Erythroblast (primary cell): ENCODE measurements at regions not wholly inside any gene's neighbourhood (a gene's known extent, or its start where the extent isn't known, plus 50 kb on each side); places are given as distances from the start of the nearest gene placed in this dataset.

ENCODE experiments used
- GATA1 ChIP-seq: IDR thresholded peaks from 2 replicates; pipeline ENCODE4 v1.6.1; 2011; ENCODE audit warnings: low read depth, mild to moderate bottlenecking, control low read depth, low read length, moderate library complexity
- POLR2A ChIP-seq: IDR thresholded peaks from 2 replicates; pipeline ENCODE4 v1.6.1; 2011; ENCODE audit warnings: mild to moderate bottlenecking, low read length

- TF ChIP-seq POLR2A (no peak), GATA1 (no peak)
Observed at GRCh38 chr14:65255029-65255545, 152.8 kb upstream of the MAX start.
